ENCODE measurements at regions not wholly inside any gene's neighbourhood (a gene's known extent, or its start where the extent isn't known, plus 50 kb on each side); places are given as distances from the start of the nearest gene placed in this dataset.

GRCh38 chr22:22709719-22710445, 65.5 kb downstream of the GGTLC2 start:
- Histone ChIP-seq H3K9me3 (ENCODE audit: low read length) (no peaks in the 10 kb centered on the region), H3F3A (ENCODE audit: insufficient read depth, low read length) (no peaks in the 10 kb centered on the region), H3K79me2 (ENCODE audit: insufficient read depth, low read length) (no peaks in the 10 kb centered on the region), H3K9ac (ENCODE audit: low read length) (no peak overlapping the region), H3K36me3 (ENCODE audit: insufficient read depth, low read length) (no peaks in the 10 kb centered on the region), H3K27me3 (ENCODE audit: insufficient read depth, low read length) (no peaks in the 10 kb centered on the region), H4K20me1 (ENCODE audit: insufficient read depth, low read length) (no peaks in the 10 kb centered on the region), H3K4me3 (ENCODE audit: low read depth, low read length, poor library complexity, severe bottlenecking) (no peak overlapping the region), H3K4me1 (ENCODE audit: insufficient read depth, low read length, severe bottlenecking) (peaks cover 28% of the 10 kb centered on the region), H2AFZ (ENCODE audit: low read length) (no peak overlapping the region), H3K27ac (ENCODE audit: low read depth, low read length, poor library complexity, severe bottlenecking) (no peak overlapping the region), H3K4me2 (ENCODE audit: low read length) (no peak overlapping the region), H3K9me2 (ENCODE audit: low read depth, low read length) (no peaks in the 10 kb centered on the region)
- TF ChIP-seq CTCF (IDR thresholded peaks at IDR 0.05; ENCODE audit: low read length) (peak; percentile 38), EZH2 (IDR thresholded peaks at IDR 0.05; ENCODE audit: borderline replicate concordance, low read length) (no peak)

DNA sequence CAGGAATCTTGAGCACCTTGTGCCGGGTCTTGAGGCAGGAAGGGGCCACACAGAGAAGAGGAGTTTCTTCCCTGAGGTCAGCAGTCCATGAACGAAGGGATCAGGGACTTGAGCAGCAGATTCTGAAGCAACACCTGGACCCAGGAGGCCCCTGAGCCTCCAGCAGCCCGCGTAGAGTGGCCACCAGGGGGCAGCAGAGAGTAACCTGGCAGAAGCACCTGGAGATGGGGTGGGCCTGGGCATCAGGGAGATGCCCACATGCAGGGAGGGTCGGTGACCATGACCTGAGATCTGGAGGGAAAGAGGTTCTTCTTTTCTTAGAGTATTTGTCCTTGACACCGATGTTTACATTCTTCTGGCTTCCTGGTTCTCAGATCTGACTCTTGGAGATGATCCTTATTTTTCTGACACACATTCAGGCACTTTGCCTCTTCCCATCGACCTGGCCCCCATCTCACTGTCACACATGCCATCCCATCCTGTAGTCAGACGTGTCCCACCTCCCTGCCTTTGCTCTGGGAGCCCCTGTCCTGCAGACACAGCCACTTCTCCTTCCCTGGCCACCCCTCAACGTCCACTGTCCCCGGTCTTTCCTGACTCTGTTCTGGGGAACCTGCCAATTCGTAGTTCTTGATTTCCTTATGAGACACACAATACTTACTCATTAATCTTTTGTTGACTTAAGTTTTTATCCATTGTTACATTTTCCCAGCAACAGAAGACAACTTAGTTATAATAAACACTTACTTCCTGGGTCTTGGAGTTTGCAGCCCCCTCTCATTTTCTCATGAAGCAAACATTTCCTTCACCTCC, 66.5 kb downstream of the GGTLC2 start:
- Histone ChIP-seq H3K27me3 (ENCODE audit: insufficient read depth, low read length) (no peaks in the 10 kb centered on the region), H3K9ac (ENCODE audit: low read length) (no peak overlapping the region), H3K4me2 (ENCODE audit: low read length) (no peak overlapping the region), H3K4me1 (ENCODE audit: insufficient read depth, low read length, severe bottlenecking) (peaks cover 38% of the 10 kb centered on the region), H3K27ac (ENCODE audit: low read depth, low read length, poor library complexity, severe bottlenecking) (peak overlapping the region; percentile 83), H3K9me2 (ENCODE audit: low read depth, low read length) (no peaks in the 10 kb centered on the region), H3K9me3 (ENCODE audit: low read length) (no peaks in the 10 kb centered on the region), H3K36me3 (ENCODE audit: insufficient read depth, low read length) (no peaks in the 10 kb centered on the region), H3K4me3 (ENCODE audit: low read depth, low read length, poor library complexity, severe bottlenecking) (no peak overlapping the region), H2AFZ (ENCODE audit: low read length) (no peak overlapping the region), H4K20me1 (ENCODE audit: insufficient read depth, low read length) (no peaks in the 10 kb centered on the region), H3F3A (ENCODE audit: insufficient read depth, low read length) (no peaks in the 10 kb centered on the region), H3K79me2 (ENCODE audit: insufficient read depth, low read length) (no peaks in the 10 kb centered on the region)
- TF ChIP-seq EZH2 (IDR thresholded peaks at IDR 0.05; ENCODE audit: borderline replicate concordance, low read length) (no peak), CTCF (IDR thresholded peaks at IDR 0.05; ENCODE audit: low read length) (peak; percentile 66)

DNA sequence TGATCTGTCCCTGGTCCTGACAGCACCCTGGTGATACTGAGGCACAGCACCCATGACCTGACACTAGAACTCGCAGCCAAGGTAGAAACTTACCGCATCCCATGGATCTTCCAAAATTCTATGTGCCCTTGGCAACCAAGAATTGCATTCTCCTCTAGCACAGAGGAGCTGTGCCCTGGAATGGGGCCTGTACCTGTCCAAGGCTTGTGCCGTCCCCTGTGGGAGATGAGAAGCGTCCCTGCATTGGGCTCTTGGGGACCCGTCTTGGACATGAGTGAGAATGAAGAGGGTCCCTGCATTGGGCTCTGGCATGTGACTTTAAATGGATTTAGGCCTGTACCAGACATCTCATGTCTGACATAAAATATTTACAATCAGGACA, 67.1 kb downstream of the GGTLC2 start:
- Histone ChIP-seq H4K20me1 (ENCODE audit: insufficient read depth, low read length) (no peaks in the 10 kb centered on the region), H3K4me2 (ENCODE audit: low read length) (no peak overlapping the region), H3K36me3 (ENCODE audit: insufficient read depth, low read length) (no peaks in the 10 kb centered on the region), H3K79me2 (ENCODE audit: insufficient read depth, low read length) (no peaks in the 10 kb centered on the region), H2AFZ (ENCODE audit: low read length) (no peak overlapping the region), H3K27me3 (ENCODE audit: insufficient read depth, low read length) (no peaks in the 10 kb centered on the region), H3K4me3 (ENCODE audit: low read depth, low read length, poor library complexity, severe bottlenecking) (no peak overlapping the region), H3K27ac (ENCODE audit: low read depth, low read length, poor library complexity, severe bottlenecking) (peak overlapping the region; percentile 83), H3K4me1 (ENCODE audit: insufficient read depth, low read length, severe bottlenecking) (peaks cover 39% of the 10 kb centered on the region), H3K9me2 (ENCODE audit: low read depth, low read length) (no peaks in the 10 kb centered on the region), H3K9ac (ENCODE audit: low read length) (no peak overlapping the region), H3F3A (ENCODE audit: insufficient read depth, low read length) (no peaks in the 10 kb centered on the region), H3K9me3 (ENCODE audit: low read length) (no peaks in the 10 kb centered on the region)
- no peak for TF ChIP-seq CTCF (IDR thresholded peaks at IDR 0.05; ENCODE audit: low read length)
- no peak for TF ChIP-seq EZH2 (IDR thresholded peaks at IDR 0.05; ENCODE audit: borderline replicate concordance, low read length)

Data from OCI-LY1 (cell line).